ENCODE measurements at regions not wholly inside any gene's neighbourhood (a gene's known extent, or its start where the extent isn't known, plus 50 kb on each side); places are given as distances from the start of the nearest gene placed in this dataset.
A peak's percentile ranks its signal among the peaks of the same experiment; 100 is the strongest.

- TF ChIP-seq, protein P1, sequence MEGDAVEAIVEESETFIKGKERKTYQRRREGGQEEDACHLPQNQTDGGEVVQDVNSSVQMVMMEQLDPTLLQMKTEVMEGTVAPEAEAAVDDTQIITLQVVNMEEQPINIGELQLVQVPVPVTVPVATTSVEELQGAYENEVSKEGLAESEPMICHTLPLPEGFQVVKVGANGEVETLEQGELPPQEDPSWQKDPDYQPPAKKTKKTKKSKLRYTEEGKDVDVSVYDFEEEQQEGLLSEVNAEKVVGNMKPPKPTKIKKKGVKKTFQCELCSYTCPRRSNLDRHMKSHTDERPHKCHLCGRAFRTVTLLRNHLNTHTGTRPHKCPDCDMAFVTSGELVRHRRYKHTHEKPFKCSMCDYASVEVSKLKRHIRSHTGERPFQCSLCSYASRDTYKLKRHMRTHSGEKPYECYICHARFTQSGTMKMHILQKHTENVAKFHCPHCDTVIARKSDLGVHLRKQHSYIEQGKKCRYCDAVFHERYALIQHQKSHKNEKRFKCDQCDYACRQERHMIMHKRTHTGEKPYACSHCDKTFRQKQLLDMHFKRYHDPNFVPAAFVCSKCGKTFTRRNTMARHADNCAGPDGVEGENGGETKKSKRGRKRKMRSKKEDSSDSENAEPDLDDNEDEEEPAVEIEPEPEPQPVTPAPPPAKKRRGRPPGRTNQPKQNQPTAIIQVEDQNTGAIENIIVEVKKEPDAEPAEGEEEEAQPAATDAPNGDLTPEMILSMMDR (IDR thresholded peaks at IDR 0.05) = no peak
- H3K27me3 ChIP-seq (ENCODE audit: control insufficient read depth, insufficient read depth, low read length) = no peaks in the 10 kb centered on the region
- no peaks in the 10 kb centered on the region for H3K4me1 ChIP-seq
- no peaks in the 10 kb centered on the region for H3K79me2 ChIP-seq
- H3K4me3 ChIP-seq (ENCODE audit: low read depth, low read length) = no peak overlapping the region
- H3K9ac ChIP-seq = no peak overlapping the region
- H3K36me3 ChIP-seq (ENCODE audit: control insufficient read depth, insufficient read depth, low read length) = no peaks in the 10 kb centered on the region
- H3K27ac ChIP-seq = no peak overlapping the region
- H3K4me2 ChIP-seq (ENCODE audit: low read length) = no peak overlapping the region
- no peak overlapping the region for H2AFZ ChIP-seq
- H3K9me3 ChIP-seq (ENCODE audit: control insufficient read depth, low read length) = no peaks in the 10 kb centered on the region
Observed at GRCh38 chr4:54976682-54977081, 148.7 kb downstream of the KDR start.

DNA sequence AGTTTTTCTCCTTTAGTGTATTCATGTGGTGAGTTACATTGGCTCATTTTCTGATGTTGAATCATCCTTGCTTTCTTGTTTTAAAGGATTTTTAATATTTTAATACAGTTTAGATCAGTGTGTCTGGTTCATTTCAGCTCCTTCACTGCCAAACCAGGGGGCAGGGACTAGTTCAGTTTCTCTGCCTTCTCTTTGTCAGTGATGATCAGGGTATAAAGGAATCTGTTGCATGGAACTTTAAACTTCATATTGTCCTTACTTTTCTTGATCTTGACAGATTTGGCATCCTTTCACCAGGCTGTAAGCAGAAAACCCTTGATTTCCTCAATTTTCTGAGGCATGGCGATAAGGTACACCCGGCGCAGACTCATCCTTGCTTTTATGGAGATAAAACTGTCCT, 149.4 kb downstream of the KDR start:
- Histone ChIP-seq H3K4me1 (no peaks in the 10 kb centered on the region), H2AFZ (no peak overlapping the region), H3K9me3 (ENCODE audit: control insufficient read depth, low read length) (no peaks in the 10 kb centered on the region), H3K4me2 (ENCODE audit: low read length) (no peak overlapping the region), H3K9ac (no peak overlapping the region), H3K27ac (no peak overlapping the region), H3K4me3 (ENCODE audit: low read depth, low read length) (no peak overlapping the region), H3K79me2 (no peaks in the 10 kb centered on the region), H3K36me3 (ENCODE audit: control insufficient read depth, insufficient read depth, low read length) (no peaks in the 10 kb centered on the region), H3K27me3 (ENCODE audit: control insufficient read depth, insufficient read depth, low read length) (no peaks in the 10 kb centered on the region)
- TF ChIP-seq, protein P1 (IDR thresholded peaks at IDR 0.05) = no peak

DNA sequence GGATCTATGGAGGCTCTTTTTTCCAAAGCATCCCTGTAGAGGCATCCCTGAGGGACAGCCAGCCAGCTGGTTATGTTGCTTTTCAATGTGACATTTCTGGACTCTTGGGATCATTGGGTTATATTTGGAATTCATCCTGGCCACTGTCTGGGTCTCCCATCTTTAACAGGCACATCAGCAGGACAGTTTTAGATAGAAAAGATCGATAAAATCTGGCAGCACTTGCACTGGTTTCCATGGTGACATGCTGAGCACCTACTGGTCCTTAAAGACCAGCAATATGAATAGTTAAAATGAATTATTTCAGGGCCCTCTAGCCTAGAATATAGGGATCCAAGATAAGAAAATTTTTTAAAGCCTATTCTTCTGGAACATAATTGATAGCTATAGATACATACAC, 151.6 kb downstream of the KDR start:
- Histone ChIP-seq H3K4me2 (ENCODE audit: low read length) (no peak overlapping the region), H3K27ac (no peak overlapping the region), H3K79me2 (no peaks in the 10 kb centered on the region), H3K4me1 (no peaks in the 10 kb centered on the region), H3K36me3 (ENCODE audit: control insufficient read depth, insufficient read depth, low read length) (no peaks in the 10 kb centered on the region), H3K9me3 (ENCODE audit: control insufficient read depth, low read length) (no peaks in the 10 kb centered on the region), H3K9ac (no peak overlapping the region), H2AFZ (no peak overlapping the region), H3K27me3 (ENCODE audit: control insufficient read depth, insufficient read depth, low read length) (no peaks in the 10 kb centered on the region), H3K4me3 (ENCODE audit: low read depth, low read length) (no peak overlapping the region)
- TF ChIP-seq, protein P1 (IDR thresholded peaks at IDR 0.05) = no peak

- no peak overlapping the region for H3K4me3 ChIP-seq (ENCODE audit: low read depth, low read length)
Observed at GRCh38 chr4:54971474-54971950, 153.9 kb downstream of the KDR start.

GRCh38 chr4:54967289-54967688, 158.1 kb downstream of the KDR start:
- TF ChIP-seq, protein P1 (IDR thresholded peaks at IDR 0.05) = no peak
- Histone ChIP-seq H3K4me1 (no peaks in the 10 kb centered on the region), H3K4me2 (ENCODE audit: low read length) (no peak overlapping the region), H2AFZ (no peak overlapping the region), H3K79me2 (no peaks in the 10 kb centered on the region), H3K9me3 (ENCODE audit: control insufficient read depth, low read length) (no peaks in the 10 kb centered on the region), H3K27me3 (ENCODE audit: control insufficient read depth, insufficient read depth, low read length) (no peaks in the 10 kb centered on the region), H3K27ac (no peak overlapping the region), H3K36me3 (ENCODE audit: control insufficient read depth, insufficient read depth, low read length) (no peaks in the 10 kb centered on the region), H3K9ac (no peak overlapping the region), H3K4me3 (ENCODE audit: low read depth, low read length) (no peak overlapping the region)

More at GRCh38 chr4:54971474-54971950, 153.9 kb downstream of the KDR start:
- H3K27me3 ChIP-seq (ENCODE audit: control insufficient read depth, insufficient read depth, low read length) = no peaks in the 10 kb centered on the region
- no peaks in the 10 kb centered on the region for H3K36me3 ChIP-seq (ENCODE audit: control insufficient read depth, insufficient read depth, low read length)
- TF ChIP-seq, protein P1 (IDR thresholded peaks at IDR 0.05) = peak; percentile 30
- H3K27ac ChIP-seq = no peak overlapping the region
- no peaks in the 10 kb centered on the region for H3K4me1 ChIP-seq
- no peaks in the 10 kb centered on the region for H3K79me2 ChIP-seq
- H3K4me2 ChIP-seq (ENCODE audit: low read length) = no peak overlapping the region
- no peaks in the 10 kb centered on the region for H3K9me3 ChIP-seq (ENCODE audit: control insufficient read depth, low read length)
- no peak overlapping the region for H3K9ac ChIP-seq
- H2AFZ ChIP-seq = peak overlapping the region; percentile 33

All from parathyroid adenoma (tissue), 2 donors.